Right renal pelvis (tissue), 4 donors: ENCODE measurements at regions not wholly inside any gene's neighbourhood (a gene's known extent, or its start where the extent isn't known, plus 50 kb on each side); places are given as distances from the start of the nearest gene placed in this dataset.
"Not testable (repeated sequence)": the region's sequence is repeated elsewhere in the genome, so short reads cannot be mapped to it uniquely, and the experiment has no call there.

ENCODE experiments used
- DNase-seq, 4 donors: peaks; one replicate each; pipeline ENCODE4 v3.0.0-alpha.2; 2013; ENCODE audit warnings: low read depth in 4 of 4, low spot score in 3 of 4, missing footprints in 1 of 4

GRCh38 chr10:42883993-42884983 lies 101.7 kb downstream of the BMS1 start:
- DNase-seq, result no peak

- no peak for DNase-seq
These were observed 103.1 kb downstream of the BMS1 start for GRCh38 chr10:42885491-42886270.

- DNase-seq, result no peak
These were observed 105.3 kb downstream of the BMS1 start for GRCh38 chr10:42887734-42888503.

- DNase-seq, result no peak
These were observed 106.0 kb downstream of the BMS1 start for GRCh38 chr10:42888504-42889095.

- no peak for DNase-seq
These were observed 114.1 kb downstream of the BMS1 start for GRCh38 chr10:42896735-42897134.

- DNase-seq, result no peak
These were observed 115.7 kb downstream of the BMS1 start for GRCh38 chr10:42898037-42898960.

GRCh38 chr10:42899036-42899435 lies 116.4 kb downstream of the BMS1 start:
- DNase-seq, result no peak

GRCh38 chr10:42900346-42900745 lies 117.8 kb downstream of the BMS1 start:
- not testable (repeated sequence) for DNase-seq

GRCh38 chr10:42911359-42911758 lies 128.8 kb downstream of the BMS1 start:
- no peak for DNase-seq

GRCh38 chr10:42916974-42917373 lies 134.4 kb downstream of the BMS1 start:
- no peak for DNase-seq

- DNase-seq, result no peak
These were observed 135.2 kb downstream of the BMS1 start for GRCh38 chr10:42917821-42918220.

- DNase-seq, result no peak
These were observed 139.4 kb downstream of the BMS1 start for GRCh38 chr10:42921951-42922350.

GRCh38 chr10:42924484-42924883 lies 141.9 kb downstream of the BMS1 start:
- no peak for DNase-seq

GRCh38 chr10:42926843-42927242 lies 144.2 kb downstream of the BMS1 start:
- DNase-seq, result no peak

GRCh38 chr10:42928064-42928463 lies 145.5 kb downstream of the BMS1 start:
- DNase-seq, result no peak

- no peak for DNase-seq
These were observed 146.6 kb downstream of the BMS1 start for GRCh38 chr10:42929236-42929635.

- no peak for DNase-seq
These were observed 146.9 kb upstream of the RET start for GRCh38 chr10:42929993-42930392.

GRCh38 chr10:42930516-42931192 lies 146.2 kb upstream of the RET start:
- DNase-seq, result no peak

GRCh38 chr10:42932116-42932515 lies 144.8 kb upstream of the RET start:
- no peak for DNase-seq
